Spinal cord (tissue), 9 donors: ENCODE measurements at regions not wholly inside any gene's neighbourhood (a gene's known extent, or its start where the extent isn't known, plus 50 kb on each side); places are given as distances from the start of the nearest gene placed in this dataset.
A peak's percentile ranks its signal among the peaks of the same experiment; 100 is the strongest.

Experiments
- DNase-seq, 6 donors: peaks; one replicate each; pipeline versions ENCODE4 v3.0.0 to v3.0.0-alpha.2; 2013 to 2015; ENCODE audit warnings: low spot score in 6 of 6, low read depth in 4 of 6
- H3K27ac ChIP-seq: one replicate; pipeline ENCODE4 v1.5.1; 2013; ENCODE audit warnings: low read depth, low read length, control low read depth
- H3K27me3 ChIP-seq: one replicate; pipeline ENCODE4 v1.6.1; 2013; ENCODE audit warnings: low read length; ENCODE audit not compliant: control insufficient read depth, insufficient read depth
- H3K36me3 ChIP-seq: one replicate; pipeline ENCODE4 v1.6.1; 2013; ENCODE audit warnings: low read length; ENCODE audit not compliant: control insufficient read depth, insufficient read depth
- H3K4me1 ChIP-seq: one replicate; pipeline ENCODE4 v1.6.1; 2013; ENCODE audit warnings: low read length; ENCODE audit not compliant: control insufficient read depth, insufficient read depth
- H3K4me3 ChIP-seq: one replicate; pipeline ENCODE4 v1.5.1; 2013; ENCODE audit warnings: low read depth, low read length, control low read depth
- H3K9me3 ChIP-seq: one replicate; pipeline ENCODE4 v1.6.1; 2013; ENCODE audit warnings: low read length; ENCODE audit not compliant: control insufficient read depth, insufficient read depth
- WGBS: methylation state at CpG from one replicate; pipeline ENCODE4 v1.1.5; 2013; ENCODE audit warnings: missing lambda C conversion rate; ENCODE audit not compliant: insufficient coverage; 5-methylcytosine and 5-hydroxymethylcytosine counted together
- donor health status: healthy.

GRCh38 chr13:50213526-50213925 is 198.3 kb downstream of the KCNRG start:
- Histone ChIP-seq H3K36me3 (no peaks in the 10 kb centered on the region), H3K4me3 (no peak overlapping the region), H3K9me3 (no peaks in the 10 kb centered on the region), H3K27ac (no peak overlapping the region), H3K27me3 (no peaks in the 10 kb centered on the region), H3K4me1 (peaks cover 3% of the 10 kb centered on the region)
- 100% methylated on average over 1 of the region's 1 CpG for WGBS
- no peak for DNase-seq

- no peaks in the 10 kb centered on the region for H3K36me3 ChIP-seq
- no peak overlapping the region for H3K4me3 ChIP-seq
- no peak for DNase-seq
- H3K27me3 ChIP-seq, result no peaks in the 10 kb centered on the region
- H3K9me3 ChIP-seq, result no peaks in the 10 kb centered on the region
- H3K4me1 ChIP-seq, result no peaks in the 10 kb centered on the region
- H3K27ac ChIP-seq, result no peak overlapping the region
Measured at GRCh38 chr13:50214514-50214913, 199.3 kb downstream of the KCNRG start.

- DNase-seq, result no peak
- no peak overlapping the region for H3K4me3 ChIP-seq
- no peaks in the 10 kb centered on the region for H3K27me3 ChIP-seq
- H3K27ac ChIP-seq, result no peak overlapping the region
- no peaks in the 10 kb centered on the region for H3K36me3 ChIP-seq
- H3K4me1 ChIP-seq, result no peaks in the 10 kb centered on the region
- H3K9me3 ChIP-seq, result no peaks in the 10 kb centered on the region
Measured at GRCh38 chr13:50215399-50215798, 200.2 kb downstream of the KCNRG start.

GRCh38 chr13:50219743-50220142 is 204.5 kb downstream of the KCNRG start:
- no CpG with 5 or more reads among the region's 3 CpGs for WGBS
- H3K27me3 ChIP-seq, result no peaks in the 10 kb centered on the region
- H3K4me3 ChIP-seq, result no peak overlapping the region
- H3K9me3 ChIP-seq, result no peaks in the 10 kb centered on the region
- no peaks in the 10 kb centered on the region for H3K36me3 ChIP-seq
- no peaks in the 10 kb centered on the region for H3K4me1 ChIP-seq
- DNase-seq, result no peak
- no peak overlapping the region for H3K27ac ChIP-seq

GRCh38 chr13:50220938-50221337 is 205.7 kb downstream of the KCNRG start:
- DNase-seq, result no peak
- whole genome bisulfite sequencing, result no CpG with 5 or more reads among the region's 4 CpGs
- Histone ChIP-seq H3K4me3 (no peak overlapping the region), H3K27me3 (no peaks in the 10 kb centered on the region), H3K27ac (no peak overlapping the region), H3K36me3 (no peaks in the 10 kb centered on the region), H3K9me3 (no peaks in the 10 kb centered on the region), H3K4me1 (no peaks in the 10 kb centered on the region)

- H3K27me3 ChIP-seq, result no peaks in the 10 kb centered on the region
- H3K4me3 ChIP-seq, result no peak overlapping the region
- H3K27ac ChIP-seq, result no peak overlapping the region
- 19% methylated on average over 10 of the region's 13 CpGs for WGBS
- H3K36me3 ChIP-seq, result no peaks in the 10 kb centered on the region
- H3K4me1 ChIP-seq, result no peaks in the 10 kb centered on the region
- H3K9me3 ChIP-seq, result no peaks in the 10 kb centered on the region
- peak in 4 of 6 donors; percentile 22 to 71 (median 44) for DNase-seq
Measured at GRCh38 chr13:50222569-50223332, 207.5 kb downstream of the KCNRG start.

- H3K4me3 ChIP-seq, result no peak overlapping the region
- no peaks in the 10 kb centered on the region for H3K4me1 ChIP-seq
- no peak for DNase-seq
- H3K9me3 ChIP-seq, result no peaks in the 10 kb centered on the region
- no peak overlapping the region for H3K27ac ChIP-seq
- no peaks in the 10 kb centered on the region for H3K27me3 ChIP-seq
- H3K36me3 ChIP-seq, result no peaks in the 10 kb centered on the region
- WGBS, result 100% methylated on average over 2 of the region's 4 CpGs
Measured at GRCh38 chr13:50224534-50224933, 209.3 kb downstream of the KCNRG start.

- Histone ChIP-seq H3K9me3 (no peaks in the 10 kb centered on the region), H3K4me3 (no peak overlapping the region), H3K27me3 (no peaks in the 10 kb centered on the region), H3K27ac (no peak overlapping the region), H3K36me3 (no peaks in the 10 kb centered on the region), H3K4me1 (no peaks in the 10 kb centered on the region)
- WGBS, result no CpG with 5 or more reads among the region's 3 CpGs
- DNase-seq, result no peak
Measured at GRCh38 chr13:50225193-50226155, 210.2 kb downstream of the KCNRG start.

GRCh38 chr13:50226515-50227155 is 211.4 kb downstream of the KCNRG start:
- Histone ChIP-seq H3K27me3 (no peaks in the 10 kb centered on the region), H3K9me3 (no peaks in the 10 kb centered on the region)

More at GRCh38 chr13:50226515-50227155, 211.4 kb downstream of the KCNRG start:
- Histone ChIP-seq H3K4me1 (no peaks in the 10 kb centered on the region), H3K4me3 (no peak overlapping the region), H3K27ac (no peak overlapping the region), H3K36me3 (no peaks in the 10 kb centered on the region)
- no peak for DNase-seq
